ENCODE measurements at regions not wholly inside any gene's neighbourhood (a gene's known extent, or its start where the extent isn't known, plus 50 kb on each side); places are given as distances from the start of the nearest gene placed in this dataset.

DNA sequence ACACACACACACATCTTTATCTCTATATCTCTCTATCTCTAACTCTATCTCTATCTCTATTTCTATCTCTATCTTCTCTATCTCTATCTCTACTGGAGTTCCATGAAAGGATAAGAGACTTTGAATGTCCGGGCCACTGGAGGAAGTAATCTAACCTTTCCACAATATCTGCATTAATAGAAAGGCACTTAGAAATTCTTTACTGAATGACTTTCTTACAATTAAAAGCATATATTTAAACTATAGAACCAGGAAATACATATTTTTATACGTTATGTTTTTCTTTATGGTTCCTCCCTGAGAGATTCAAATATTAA, 234.9 kb downstream of the TRIB2 start:
- Histone ChIP-seq H3K27ac (ENCODE audit: low read depth, low read length) (no peak overlapping the region), H3K9me3 (ENCODE audit: control insufficient read depth in 5 of 5, low read length in 5 of 5) (no peaks in the 10 kb centered on the region), H3K9ac (ENCODE audit: low read length in 5 of 5) (no peak overlapping the region), H3K27me3 (ENCODE audit: control insufficient read depth in 5 of 5, insufficient read depth in 4 of 5, low read length in 5 of 5) (peaks cover 0 to 5% (median 0%) of the 10 kb centered on the region in 5 donors), H3K4me1 (ENCODE audit: control insufficient read depth in 5 of 5, insufficient read depth in 5 of 5, low read length in 5 of 5) (no peaks in the 10 kb centered on the region), H3K36me3 (ENCODE audit: control insufficient read depth in 5 of 5, insufficient read depth in 5 of 5, low read length in 5 of 5) (no peaks in the 10 kb centered on the region), H3K4me3 (ENCODE audit: low read depth in 1 of 5, low read length in 5 of 5) (no peak overlapping the region)

DNA sequence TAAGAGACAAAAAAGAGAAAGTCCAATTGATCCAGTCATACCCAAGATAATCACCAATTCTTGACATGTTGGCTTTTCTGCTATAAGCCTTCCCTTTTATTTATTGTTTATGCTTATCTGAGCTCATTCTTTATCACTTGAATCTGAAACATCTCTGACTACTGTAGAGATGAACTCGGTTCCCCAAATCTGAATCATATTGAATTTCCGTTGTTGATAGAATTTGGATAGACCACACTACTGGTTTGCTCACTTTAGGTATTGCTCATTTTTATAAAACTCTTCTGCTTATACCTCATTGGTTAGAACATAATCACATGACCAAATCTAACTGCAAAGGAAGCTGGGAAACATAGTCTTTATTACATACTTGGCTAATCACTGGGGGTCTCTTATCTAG, 236.9 kb downstream of the TRIB2 start:
- Histone ChIP-seq H3K27me3 (ENCODE audit: control insufficient read depth in 5 of 5, insufficient read depth in 4 of 5, low read length in 5 of 5) (peaks cover 0 to 7% (median 0%) of the 10 kb centered on the region in 5 donors), H3K4me3 (ENCODE audit: low read depth in 1 of 5, low read length in 5 of 5) (no peak overlapping the region), H3K9me3 (ENCODE audit: control insufficient read depth in 5 of 5, low read length in 5 of 5) (no peaks in the 10 kb centered on the region), H3K36me3 (ENCODE audit: control insufficient read depth in 5 of 5, insufficient read depth in 5 of 5, low read length in 5 of 5) (no peaks in the 10 kb centered on the region), H3K27ac (ENCODE audit: low read depth, low read length) (no peak overlapping the region), H3K9ac (ENCODE audit: low read length in 5 of 5) (no peak overlapping the region), H3K4me1 (ENCODE audit: control insufficient read depth in 5 of 5, insufficient read depth in 5 of 5, low read length in 5 of 5) (no peaks in the 10 kb centered on the region)

DNA sequence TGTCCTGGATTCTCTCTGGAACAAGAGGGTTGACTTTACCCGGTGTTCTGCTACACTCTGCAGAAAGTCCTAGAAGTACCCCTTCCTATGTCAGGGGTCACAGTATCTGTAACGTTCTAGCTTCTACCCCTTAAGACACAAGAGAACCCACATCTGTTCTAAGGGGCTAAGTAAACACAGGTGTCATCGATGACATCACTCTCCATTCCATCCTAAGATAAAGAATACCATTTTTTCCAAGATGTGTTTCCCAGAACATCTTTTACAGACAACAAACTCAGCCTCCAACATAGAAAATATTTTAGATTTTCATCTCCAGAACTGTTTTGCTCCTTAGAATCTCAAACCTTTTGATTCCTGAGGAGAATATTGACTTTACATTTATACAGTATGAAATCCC, 239.1 kb downstream of the TRIB2 start:
- H3K27me3 ChIP-seq (ENCODE audit: control insufficient read depth in 5 of 5, insufficient read depth in 4 of 5, low read length in 5 of 5), result peaks cover 0 to 7% (median 0%) of the 10 kb centered on the region in 5 donors
- H3K4me1 ChIP-seq (ENCODE audit: control insufficient read depth in 5 of 5, insufficient read depth in 5 of 5, low read length in 5 of 5), result no peaks in the 10 kb centered on the region
- no peak overlapping the region for H3K4me3 ChIP-seq (ENCODE audit: low read depth in 1 of 5, low read length in 5 of 5)
- H3K36me3 ChIP-seq (ENCODE audit: control insufficient read depth in 5 of 5, insufficient read depth in 5 of 5, low read length in 5 of 5), result no peaks in the 10 kb centered on the region
- H3K9ac ChIP-seq (ENCODE audit: low read length in 5 of 5), result no peak overlapping the region
- no peak overlapping the region for H3K27ac ChIP-seq (ENCODE audit: low read depth, low read length)
- H3K9me3 ChIP-seq (ENCODE audit: control insufficient read depth in 5 of 5, low read length in 5 of 5), result no peaks in the 10 kb centered on the region

DNA sequence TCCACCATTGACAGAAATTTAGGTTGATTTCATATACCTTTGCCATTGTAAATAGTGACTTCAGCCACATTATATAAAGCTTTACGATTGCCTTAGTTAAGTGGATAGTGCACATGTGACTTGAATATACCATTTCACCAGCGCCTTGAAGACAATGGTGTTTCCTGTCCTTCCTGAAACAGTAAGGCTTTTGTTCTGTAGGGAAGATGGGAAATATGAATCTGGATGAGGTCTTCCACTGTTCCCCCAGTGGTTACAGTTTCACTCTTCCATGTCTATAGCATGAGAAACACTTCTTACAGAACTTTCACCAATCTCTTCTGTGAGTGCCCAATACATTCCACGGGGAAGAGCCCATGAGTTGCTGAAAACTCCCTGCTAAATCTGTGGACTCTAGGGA, 240.5 kb downstream of the TRIB2 start:
- Histone ChIP-seq H3K4me1 (ENCODE audit: control insufficient read depth in 5 of 5, insufficient read depth in 5 of 5, low read length in 5 of 5) (no peaks in the 10 kb centered on the region), H3K9me3 (ENCODE audit: control insufficient read depth in 5 of 5, low read length in 5 of 5) (no peaks in the 10 kb centered on the region)

DNA sequence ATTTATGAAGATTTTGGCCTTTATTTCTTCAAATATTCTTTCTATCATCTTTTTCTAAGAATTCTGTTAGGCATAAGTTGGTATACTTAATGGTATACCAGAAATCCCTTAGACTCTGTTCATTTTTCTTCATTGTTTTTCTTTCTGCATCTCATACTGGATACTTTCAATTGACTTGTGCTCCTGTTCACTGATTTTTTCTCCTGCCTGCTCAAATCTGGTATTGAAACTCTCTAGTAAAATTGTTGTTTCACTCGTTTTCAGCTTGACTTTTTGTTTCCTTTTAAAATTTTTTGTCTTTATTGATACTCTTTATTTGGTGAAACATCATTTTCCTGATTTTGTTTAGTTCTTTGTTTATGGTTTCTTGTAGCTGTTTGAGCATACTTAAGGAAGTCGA, 243.2 kb downstream of the TRIB2 start:
- H3K4me1 ChIP-seq (ENCODE audit: control insufficient read depth in 5 of 5, insufficient read depth in 5 of 5, low read length in 5 of 5), result no peaks in the 10 kb centered on the region
- H3K4me3 ChIP-seq (ENCODE audit: low read depth in 1 of 5, low read length in 5 of 5), result no peak overlapping the region
- no peak overlapping the region for H3K27ac ChIP-seq (ENCODE audit: low read depth, low read length)
- H3K27me3 ChIP-seq (ENCODE audit: control insufficient read depth in 5 of 5, insufficient read depth in 4 of 5, low read length in 5 of 5), result peaks cover 0 to 2% (median 0%) of the 10 kb centered on the region in 5 donors
- no peak overlapping the region for H3K9ac ChIP-seq (ENCODE audit: low read length in 5 of 5)
- H3K9me3 ChIP-seq (ENCODE audit: control insufficient read depth in 5 of 5, low read length in 5 of 5), result no peaks in the 10 kb centered on the region
- H3K36me3 ChIP-seq (ENCODE audit: control insufficient read depth in 5 of 5, insufficient read depth in 5 of 5, low read length in 5 of 5), result no peaks in the 10 kb centered on the region

More for the DNA sequence above, 240.5 kb downstream of the TRIB2 start:
- Histone ChIP-seq H3K9ac (ENCODE audit: low read length in 5 of 5) (no peak overlapping the region), H3K27me3 (ENCODE audit: control insufficient read depth in 5 of 5, insufficient read depth in 4 of 5, low read length in 5 of 5) (peaks cover 0 to 7% (median 0%) of the 10 kb centered on the region in 5 donors), H3K4me3 (ENCODE audit: low read depth in 1 of 5, low read length in 5 of 5) (no peak overlapping the region), H3K27ac (ENCODE audit: low read depth, low read length) (no peak overlapping the region), H3K36me3 (ENCODE audit: control insufficient read depth in 5 of 5, insufficient read depth in 5 of 5, low read length in 5 of 5) (no peaks in the 10 kb centered on the region)

DNA sequence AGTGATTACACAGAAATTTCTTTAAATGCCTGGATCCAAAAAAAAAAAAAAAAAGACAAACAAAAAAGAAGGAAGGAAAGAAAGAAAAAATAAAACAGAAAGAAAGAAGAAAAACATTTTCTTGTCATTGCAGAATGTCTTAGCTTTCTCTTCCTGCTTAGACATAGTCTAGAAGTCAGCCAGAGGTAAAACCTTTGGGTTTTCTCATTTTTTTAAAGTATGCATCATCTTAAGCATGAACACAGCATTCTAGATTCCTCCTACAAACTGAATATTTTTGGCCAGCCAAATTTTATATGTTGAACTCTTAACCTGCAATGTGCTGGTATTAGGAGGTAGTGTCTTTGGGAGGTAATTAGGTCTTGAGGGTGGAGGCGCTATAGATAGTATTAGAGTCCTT, 243.9 kb downstream of the TRIB2 start:
- no peaks in the 10 kb centered on the region for H3K9me3 ChIP-seq (ENCODE audit: control insufficient read depth in 5 of 5, low read length in 5 of 5)

DNA sequence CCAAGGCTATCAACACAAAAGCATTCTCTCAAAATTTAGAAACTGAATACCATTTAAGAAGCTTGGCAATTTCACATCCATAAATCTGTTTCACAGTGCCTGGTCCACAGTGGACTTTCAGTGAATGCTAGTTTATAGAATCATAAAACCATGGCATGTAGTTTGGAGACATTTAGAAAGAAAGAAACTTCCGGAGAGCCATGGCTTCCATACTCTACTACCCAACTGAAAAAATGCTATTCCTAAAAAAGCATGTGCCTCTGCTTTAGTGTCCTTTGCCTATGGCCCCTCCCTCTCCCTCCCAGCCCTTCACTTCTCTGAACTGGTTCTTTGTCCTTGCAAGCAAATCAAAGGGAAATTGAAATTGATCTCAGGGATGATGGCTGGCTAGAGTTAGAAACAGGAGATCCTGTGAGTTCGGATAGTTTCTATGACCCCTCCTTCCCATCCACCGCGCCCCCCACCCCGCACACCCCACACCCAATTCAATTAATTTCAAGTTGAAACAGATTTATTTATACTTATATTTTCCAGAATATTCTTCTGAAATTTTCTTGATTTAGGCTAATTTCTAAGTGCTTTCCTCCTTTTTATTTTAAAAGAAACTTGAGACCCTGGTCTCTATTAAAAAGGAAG, 248.3 kb downstream of the TRIB2 start:
- Histone ChIP-seq H3K27me3 (ENCODE audit: control insufficient read depth in 5 of 5, insufficient read depth in 4 of 5, low read length in 5 of 5) (no peaks in the 10 kb centered on the region), H3K9me3 (ENCODE audit: control insufficient read depth in 5 of 5, low read length in 5 of 5) (no peaks in the 10 kb centered on the region), H3K4me1 (ENCODE audit: control insufficient read depth in 5 of 5, insufficient read depth in 5 of 5, low read length in 5 of 5) (peaks cover 0 to 4% (median 3%) of the 10 kb centered on the region in 5 donors), H3K9ac (ENCODE audit: low read length in 5 of 5) (no peak overlapping the region), H3K4me3 (ENCODE audit: low read depth in 1 of 5, low read length in 5 of 5) (no peak overlapping the region), H3K27ac (ENCODE audit: low read depth, low read length) (no peak overlapping the region), H3K36me3 (ENCODE audit: control insufficient read depth in 5 of 5, insufficient read depth in 5 of 5, low read length in 5 of 5) (no peaks in the 10 kb centered on the region)

More for the DNA sequence above, 243.9 kb downstream of the TRIB2 start:
- Histone ChIP-seq H3K4me3 (ENCODE audit: low read depth in 1 of 5, low read length in 5 of 5) (no peak overlapping the region), H3K9ac (ENCODE audit: low read length in 5 of 5) (no peak overlapping the region), H3K4me1 (ENCODE audit: control insufficient read depth in 5 of 5, insufficient read depth in 5 of 5, low read length in 5 of 5) (peaks cover 0 to under 1% (median 0%) of the 10 kb centered on the region in 5 donors), H3K27me3 (ENCODE audit: control insufficient read depth in 5 of 5, insufficient read depth in 4 of 5, low read length in 5 of 5) (peaks cover 0 to 2% (median 0%) of the 10 kb centered on the region in 5 donors), H3K27ac (ENCODE audit: low read depth, low read length) (no peak overlapping the region), H3K36me3 (ENCODE audit: control insufficient read depth in 5 of 5, insufficient read depth in 5 of 5, low read length in 5 of 5) (no peaks in the 10 kb centered on the region)

DNA sequence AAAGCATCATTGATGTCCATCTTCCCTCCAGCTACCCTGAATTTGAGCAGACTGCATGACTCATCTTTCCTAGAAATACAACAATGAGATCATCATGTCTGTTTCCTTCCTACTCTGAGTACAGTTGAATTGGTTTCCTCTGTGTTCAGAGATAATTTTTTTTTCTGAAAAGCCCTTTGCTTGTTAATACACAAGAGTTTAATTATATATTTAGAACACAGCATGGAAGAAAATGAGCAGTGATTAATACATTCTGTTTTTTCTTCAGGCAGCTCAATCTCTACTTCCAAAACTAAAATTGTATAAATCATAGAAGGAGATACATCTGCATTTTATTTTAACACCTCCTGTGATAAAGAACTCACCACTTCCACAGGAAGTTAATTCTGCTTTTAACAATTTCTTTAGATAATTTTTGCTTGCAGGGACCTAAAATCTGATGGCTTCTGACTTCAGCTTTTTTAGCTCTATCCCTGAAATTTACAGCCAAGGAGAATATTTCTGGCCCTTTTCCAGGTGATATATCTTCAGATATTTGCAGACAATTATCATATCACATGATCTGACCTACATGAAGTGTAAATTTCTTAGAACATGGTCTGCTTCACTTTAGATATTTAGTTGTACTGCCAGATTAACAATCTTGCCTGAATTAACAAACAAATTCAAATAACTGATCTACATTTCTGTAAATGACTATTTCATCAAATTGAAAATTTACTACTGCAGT, 249.0 kb downstream of the TRIB2 start:
- Histone ChIP-seq H3K36me3 (ENCODE audit: control insufficient read depth in 5 of 5, insufficient read depth in 5 of 5, low read length in 5 of 5) (no peaks in the 10 kb centered on the region), H3K27ac (ENCODE audit: low read depth, low read length) (no peak overlapping the region), H3K4me3 (ENCODE audit: low read depth in 1 of 5, low read length in 5 of 5) (no peak overlapping the region), H3K9me3 (ENCODE audit: control insufficient read depth in 5 of 5, low read length in 5 of 5) (no peaks in the 10 kb centered on the region), H3K27me3 (ENCODE audit: control insufficient read depth in 5 of 5, insufficient read depth in 4 of 5, low read length in 5 of 5) (no peaks in the 10 kb centered on the region), H3K9ac (ENCODE audit: low read length in 5 of 5) (no peak overlapping the region), H3K4me1 (ENCODE audit: control insufficient read depth in 5 of 5, insufficient read depth in 5 of 5, low read length in 5 of 5) (peaks cover 0 to 4% (median 3%) of the 10 kb centered on the region in 5 donors)

DNA sequence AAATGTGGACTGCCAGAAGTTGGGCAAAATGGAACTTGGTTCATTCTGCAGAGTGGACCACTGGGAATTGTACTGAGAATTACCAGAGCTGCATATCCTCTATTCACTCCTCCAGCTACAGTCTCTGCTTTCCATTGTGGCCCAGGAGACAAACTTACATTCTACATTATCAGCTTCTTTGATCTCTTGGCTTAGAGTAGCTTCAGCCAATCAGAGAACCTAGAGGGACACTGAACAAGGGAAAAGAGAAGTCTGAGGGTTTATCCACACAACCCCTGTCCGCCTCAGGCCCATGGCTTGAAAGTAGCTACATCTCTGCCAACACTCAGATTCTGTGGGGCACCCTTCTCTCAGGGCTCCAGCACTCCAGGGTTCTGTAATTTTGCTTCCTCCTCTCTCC, 251.1 kb downstream of the TRIB2 start:
- Histone ChIP-seq H3K9me3 (ENCODE audit: control insufficient read depth in 5 of 5, low read length in 5 of 5) (no peaks in the 10 kb centered on the region), H3K4me1 (ENCODE audit: control insufficient read depth in 5 of 5, insufficient read depth in 5 of 5, low read length in 5 of 5) (peaks cover 0 to 4% (median 3%) of the 10 kb centered on the region in 5 donors), H3K27ac (ENCODE audit: low read depth, low read length) (no peak overlapping the region), H3K27me3 (ENCODE audit: control insufficient read depth in 5 of 5, insufficient read depth in 4 of 5, low read length in 5 of 5) (no peaks in the 10 kb centered on the region), H3K4me3 (ENCODE audit: low read depth in 1 of 5, low read length in 5 of 5) (no peak overlapping the region), H3K9ac (ENCODE audit: low read length in 5 of 5) (no peak overlapping the region), H3K36me3 (ENCODE audit: control insufficient read depth in 5 of 5, insufficient read depth in 5 of 5, low read length in 5 of 5) (no peaks in the 10 kb centered on the region)

DNA sequence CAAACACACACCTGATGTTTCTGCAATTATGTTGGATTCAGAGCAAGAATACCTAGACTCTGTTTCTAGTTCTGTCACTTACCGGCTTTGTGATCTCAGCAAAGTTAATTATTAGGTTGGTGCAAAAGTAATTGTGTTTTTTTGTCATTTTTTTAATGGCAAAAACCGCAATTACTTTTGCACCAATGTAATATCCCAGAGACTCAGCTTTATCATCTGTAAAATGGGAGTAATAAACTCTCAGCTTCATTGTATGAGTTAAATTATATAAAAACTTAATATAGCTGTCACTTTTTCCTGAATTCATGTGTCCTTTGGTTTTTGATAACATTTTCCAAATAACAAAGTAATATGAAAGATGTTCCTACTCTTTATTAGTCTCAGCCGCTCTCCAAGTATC, 251.7 kb downstream of the TRIB2 start:
- H3K4me1 ChIP-seq (ENCODE audit: control insufficient read depth in 5 of 5, insufficient read depth in 5 of 5, low read length in 5 of 5), result peaks cover 0 to 4% (median 3%) of the 10 kb centered on the region in 5 donors
- no peak overlapping the region for H3K9ac ChIP-seq (ENCODE audit: low read length in 5 of 5)
- no peak overlapping the region for H3K4me3 ChIP-seq (ENCODE audit: low read depth in 1 of 5, low read length in 5 of 5)
- H3K9me3 ChIP-seq (ENCODE audit: control insufficient read depth in 5 of 5, low read length in 5 of 5), result no peaks in the 10 kb centered on the region
- H3K36me3 ChIP-seq (ENCODE audit: control insufficient read depth in 5 of 5, insufficient read depth in 5 of 5, low read length in 5 of 5), result no peaks in the 10 kb centered on the region
- no peaks in the 10 kb centered on the region for H3K27me3 ChIP-seq (ENCODE audit: control insufficient read depth in 5 of 5, insufficient read depth in 4 of 5, low read length in 5 of 5)
- no peak overlapping the region for H3K27ac ChIP-seq (ENCODE audit: low read depth, low read length)
